GM18873 (cell line): ENCODE measurements at regions not wholly inside any gene's neighbourhood (a gene's known extent, or its start where the extent isn't known, plus 50 kb on each side); places are given as distances from the start of the nearest gene placed in this dataset.

Experiments used
- ATAC-seq: cut with Tn5 transposase; IDR thresholded peaks from one replicate; pipeline ENCODE4 v1.9.1; 2021; ENCODE audit warnings: mild to moderate bottlenecking, moderate library complexity, moderate number of reproducible peaks; ENCODE audit not compliant: unreplicated experiment, low FRiP score

GRCh38 chr2:146251328-146251727, 1593.5 kb upstream of the ACVR2A start:
- ATAC-seq = no peak

DNA sequence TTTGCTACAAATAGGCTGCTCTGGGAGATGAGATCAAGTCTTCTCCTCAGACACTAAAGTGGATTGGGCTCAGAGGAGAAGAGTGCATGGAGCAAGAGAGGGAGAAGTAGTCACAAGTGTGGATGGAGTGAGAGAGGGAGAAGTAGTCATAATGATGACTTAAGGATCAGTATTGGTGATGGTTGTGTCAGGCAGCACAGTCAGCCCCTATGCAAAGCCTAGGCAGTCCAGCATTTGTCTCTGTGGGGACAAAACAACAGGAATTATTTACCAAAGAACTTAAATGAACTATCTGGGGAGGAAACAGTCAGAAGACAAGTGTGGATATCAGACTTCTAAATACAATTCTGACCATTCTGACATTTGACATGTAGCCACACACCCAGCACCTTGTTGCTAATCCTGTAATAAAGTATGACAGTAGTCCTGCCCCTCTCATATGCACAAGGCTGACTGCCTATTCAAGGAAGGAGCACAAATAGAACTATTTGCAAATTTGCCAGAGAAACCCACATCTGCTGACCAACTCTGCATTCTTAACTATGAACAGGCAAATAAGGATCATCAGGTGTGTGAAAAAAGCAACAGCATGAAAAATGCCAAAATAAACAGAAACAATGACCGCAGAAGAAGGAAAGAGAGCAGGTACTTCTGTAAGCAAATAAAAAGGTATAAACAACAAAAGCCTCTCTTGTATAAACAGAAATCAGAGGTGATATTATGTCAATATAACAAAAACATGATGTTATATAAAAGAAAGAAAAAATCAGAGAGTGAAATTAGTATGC, 1597.9 kb upstream of the ACVR2A start:
- ATAC-seq = no peak

GRCh38 chr2:146246002-146246735, 1598.7 kb upstream of the ACVR2A start:
- no peak for ATAC-seq

- no peak for ATAC-seq
These were observed 1600.0 kb upstream of the ACVR2A start for GRCh38 chr2:146244830-146245229.

DNA sequence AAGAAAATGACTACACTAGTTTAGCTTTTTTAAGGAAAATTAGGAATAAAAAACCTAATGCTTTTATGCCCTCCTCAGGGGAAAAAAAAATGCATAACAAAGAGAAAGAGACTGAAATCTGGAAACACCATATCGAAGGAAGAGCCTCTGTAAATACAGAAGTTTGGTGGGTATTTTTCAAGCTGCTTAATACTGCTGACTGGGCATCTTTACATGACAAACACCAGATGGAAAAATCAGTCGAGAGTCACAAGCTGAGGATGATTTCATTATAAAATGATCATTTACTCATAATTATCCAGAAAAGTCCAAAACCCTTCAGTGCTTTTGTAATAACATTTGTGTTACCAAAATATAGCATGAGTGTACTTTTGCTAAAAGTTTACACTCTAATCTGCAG, 1600.7 kb upstream of the ACVR2A start:
- no peak for ATAC-seq

DNA sequence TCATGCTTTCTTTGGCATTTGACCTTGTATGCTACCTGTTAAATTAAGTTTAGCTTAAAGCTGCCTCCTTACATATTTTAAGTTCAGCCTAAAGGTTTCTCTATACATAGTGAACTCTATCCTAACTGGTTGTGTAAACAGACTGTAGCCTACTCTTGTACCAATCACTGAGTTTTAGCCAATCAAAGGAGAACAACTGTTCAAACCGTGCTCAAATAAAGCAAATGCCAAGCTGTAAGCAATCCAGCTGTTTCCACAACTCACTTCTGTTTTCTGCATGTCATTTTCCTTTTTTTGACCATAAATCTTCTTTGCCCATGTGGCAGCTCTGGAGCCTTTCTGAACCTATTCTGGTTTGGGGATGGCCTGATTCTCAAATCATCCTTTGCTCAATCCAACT, 1603.8 kb upstream of the ACVR2A start:
- ATAC-seq = no peak

DNA sequence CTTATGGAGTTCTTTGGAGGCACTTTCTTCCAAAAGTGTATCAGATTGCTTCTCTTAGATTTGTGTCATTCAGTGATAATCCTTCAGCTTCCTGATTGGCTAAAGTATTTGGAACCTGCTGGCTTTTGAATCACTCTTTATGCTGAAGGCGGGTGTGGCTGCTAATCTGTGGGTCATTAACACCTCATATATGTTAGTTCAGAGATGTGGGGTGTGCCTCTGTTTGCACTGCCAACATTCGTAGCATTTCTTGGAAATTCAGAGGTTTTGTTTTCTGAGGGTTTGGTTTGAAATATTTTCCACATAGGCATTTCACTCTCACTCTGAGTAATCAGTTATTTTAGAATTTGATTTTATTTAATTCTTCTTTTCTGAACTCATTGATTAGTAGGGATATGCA, 1604.4 kb upstream of the ACVR2A start:
- no peak for ATAC-seq

- no peak for ATAC-seq
These were observed 1605.3 kb upstream of the ACVR2A start for GRCh38 chr2:146239392-146240135.

DNA sequence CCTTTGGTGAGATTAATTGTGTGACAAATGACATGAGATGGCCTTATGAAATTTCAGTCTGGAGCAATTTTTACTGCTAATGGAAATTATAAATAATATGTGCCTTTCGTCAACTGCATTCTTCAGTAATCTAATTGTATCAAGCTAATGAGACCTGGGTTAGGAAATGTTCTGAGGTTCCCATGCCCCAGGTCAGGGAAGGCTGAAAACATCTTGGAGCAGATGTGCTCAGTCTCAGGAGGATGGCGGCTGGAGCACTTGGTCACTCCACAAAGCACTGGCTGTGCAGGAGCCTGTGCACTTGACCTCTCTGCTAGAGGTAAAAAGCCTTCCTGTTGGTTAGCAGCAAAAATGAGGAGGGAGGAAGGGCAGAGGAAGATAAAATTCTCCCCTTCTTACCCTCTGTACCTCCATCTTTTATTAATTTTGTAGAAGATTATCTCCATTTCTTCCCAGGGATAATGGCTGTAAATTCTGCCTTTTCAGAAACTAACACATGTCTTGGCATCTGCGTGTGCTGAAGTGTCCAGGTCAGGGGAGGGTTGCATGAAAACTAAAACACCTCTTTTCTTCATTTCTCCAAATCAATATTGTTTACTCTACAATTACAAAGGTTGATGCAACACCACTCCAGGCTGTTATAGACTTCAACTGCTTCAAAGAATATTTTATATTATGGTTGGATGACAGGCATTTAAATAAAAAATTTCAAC, 1606.4 kb upstream of the ACVR2A start:
- no peak for ATAC-seq

- no peak for ATAC-seq
These were observed 1609.7 kb upstream of the ACVR2A start for GRCh38 chr2:146235158-146235557.

- ATAC-seq = no peak
These were observed 1615.2 kb upstream of the ACVR2A start for GRCh38 chr2:146229508-146230155.

DNA sequence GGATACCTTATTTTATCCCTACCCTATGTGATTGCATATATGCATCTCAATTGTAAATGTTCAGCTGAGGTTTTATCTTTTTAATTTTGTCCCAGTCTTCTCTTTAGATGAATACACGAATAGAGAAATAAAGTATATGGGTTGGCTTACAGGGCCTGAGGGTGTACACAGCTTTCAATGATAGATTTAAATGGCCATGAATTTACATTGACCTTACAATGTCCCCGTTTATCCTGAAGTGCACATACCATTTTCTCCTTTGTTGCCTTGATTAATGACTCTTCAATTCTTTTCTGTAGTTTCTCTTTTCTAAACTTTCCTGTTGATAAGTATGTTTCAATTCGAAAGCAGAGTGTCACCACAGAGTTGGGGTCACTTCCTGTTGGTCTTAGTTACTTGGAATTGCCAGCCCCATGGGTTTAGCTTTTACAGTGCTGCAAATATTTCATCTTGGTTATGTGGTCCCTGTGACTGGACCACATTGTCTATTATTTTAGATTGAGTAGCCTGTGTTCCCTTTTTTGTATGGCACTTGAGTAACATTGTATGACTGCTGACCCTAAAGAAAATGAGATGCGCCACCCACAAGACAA, 1616.3 kb upstream of the ACVR2A start:
- ATAC-seq = no peak

- ATAC-seq = no peak
These were observed 1616.8 kb upstream of the ACVR2A start for GRCh38 chr2:146228020-146228393.

DNA sequence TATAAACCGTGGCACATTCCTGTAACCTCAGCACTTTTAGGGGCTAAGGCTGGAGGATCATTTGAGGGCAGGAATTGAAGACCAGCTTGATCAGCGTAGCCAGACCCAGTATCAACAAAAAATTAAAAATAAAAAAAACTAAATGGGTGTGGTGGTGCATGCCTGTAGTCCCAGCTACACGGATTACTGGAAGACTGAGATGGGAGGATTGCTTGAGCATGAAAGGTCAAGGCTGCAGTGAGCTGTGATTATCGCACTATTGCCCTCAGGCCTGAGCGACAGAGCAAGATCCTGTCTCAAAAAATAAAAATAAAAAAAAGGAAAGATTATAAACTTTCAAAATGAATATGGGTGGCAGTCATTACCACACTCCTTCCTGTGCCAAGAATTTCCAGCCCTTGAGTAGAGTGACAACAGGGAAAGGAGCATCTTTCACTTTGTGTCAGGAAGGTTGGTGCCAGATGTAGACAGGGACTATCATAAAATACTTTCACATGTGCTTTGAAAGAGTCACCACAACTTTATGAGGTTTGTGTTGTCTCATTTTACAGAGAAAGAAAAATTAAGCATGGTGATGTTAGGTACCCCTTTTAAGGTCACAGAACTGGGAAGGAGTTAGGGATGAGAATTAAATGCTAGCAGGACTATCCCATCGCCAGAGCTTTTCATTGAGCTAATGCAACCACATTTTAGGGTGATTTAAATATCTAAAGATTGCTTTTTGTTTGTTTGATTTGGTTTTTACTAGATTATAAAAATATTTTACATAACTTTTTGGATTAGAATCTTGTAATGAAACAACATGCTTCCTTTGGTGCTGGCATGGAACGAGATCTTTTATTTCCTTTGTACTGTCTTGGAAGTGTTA, 1617.4 kb upstream of the ACVR2A start:
- no peak for ATAC-seq

- no peak for ATAC-seq
These were observed 1618.8 kb upstream of the ACVR2A start for GRCh38 chr2:146226077-146226476.

DNA sequence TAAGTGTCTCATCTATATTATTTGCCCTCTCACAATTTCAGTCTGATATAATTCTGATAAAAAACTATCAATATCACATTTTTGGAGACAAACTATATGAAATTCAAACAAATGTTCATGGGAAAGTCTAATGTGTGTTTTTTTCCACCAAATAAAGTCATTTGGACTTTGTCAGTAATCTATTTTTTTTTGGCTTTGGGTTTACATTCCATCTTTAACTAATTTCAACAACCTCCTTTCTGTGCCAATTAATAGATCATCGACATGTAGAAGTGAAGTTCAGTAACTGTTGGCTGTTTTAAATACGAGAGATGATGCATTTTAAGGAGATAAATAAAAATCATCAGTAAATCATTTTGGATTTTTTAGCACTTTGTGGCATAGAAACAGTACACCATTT, 1623.0 kb upstream of the ACVR2A start:
- ATAC-seq = no peak

GRCh38 chr2:146220957-146221356, 1623.9 kb upstream of the ACVR2A start:
- no peak for ATAC-seq

DNA sequence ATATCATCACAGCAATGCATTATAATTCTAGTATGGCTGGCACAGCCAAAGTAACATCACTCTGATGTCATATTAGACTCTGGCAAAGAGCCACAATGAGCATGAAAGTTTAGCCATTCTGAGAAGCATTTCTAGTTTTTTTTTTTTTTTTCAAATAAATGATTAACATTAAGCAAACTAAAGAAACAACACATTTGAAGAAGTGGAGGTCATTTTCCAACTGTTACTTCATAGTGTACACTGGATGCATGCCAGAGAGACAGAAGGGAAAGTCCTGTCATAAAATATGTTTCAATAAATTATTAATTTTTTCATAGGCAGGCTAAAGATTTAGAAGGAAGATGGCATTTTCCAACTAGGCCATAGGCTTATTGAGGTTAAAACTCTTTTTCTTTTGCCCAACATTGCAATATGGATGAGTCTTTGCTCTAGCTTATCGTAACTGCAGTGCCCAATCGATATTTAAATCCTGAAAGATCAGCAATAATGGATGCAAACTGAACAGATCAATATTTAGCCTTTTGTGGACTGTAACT, 1630.4 kb upstream of the ACVR2A start:
- no peak for ATAC-seq

- no peak for ATAC-seq
These were observed 1631.2 kb upstream of the ACVR2A start for GRCh38 chr2:146213674-146214073.
